Neural crest cell (in vitro differentiated cells): ENCODE measurements at regions not wholly inside any gene's neighbourhood (a gene's known extent, or its start where the extent isn't known, plus 50 kb on each side); places are given as distances from the start of the nearest gene placed in this dataset.

Experiments used
- DNase-seq: peaks from one replicate; pipeline ENCODE4 v3.0.0; 2021; ENCODE audit warnings: low read depth, mixed read lengths, low spot score
- H3K27ac Mint-ChIP-seq: one replicate; pipeline ENCODE4 v1.8.0; 2021; ENCODE audit warnings: mild to moderate bottlenecking, mixed read lengths; ENCODE audit not compliant: unreplicated experiment
- H3K27me3 Mint-ChIP-seq: 2 replicates; pipeline ENCODE4 v1.8.0; 2021; ENCODE audit warnings: low read depth, mild to moderate bottlenecking, mixed read lengths
- H3K36me3 Mint-ChIP-seq: 2 replicates; pipeline ENCODE4 v1.8.0; 2021; ENCODE audit warnings: low read depth, mild to moderate bottlenecking, mixed read lengths
- H3K4me1 Mint-ChIP-seq: 2 replicates; pipeline ENCODE4 v1.8.0; 2021; ENCODE audit warnings: mixed read lengths
- H3K4me3 Mint-ChIP-seq: one replicate; pipeline ENCODE4 v1.8.0; 2021; ENCODE audit warnings: mild to moderate bottlenecking, mixed read lengths
- H3K9me3 Mint-ChIP-seq: 2 replicates; pipeline ENCODE4 v1.8.0; 2021; ENCODE audit warnings: mixed read lengths
- CTCF ChIP-seq: fragments of 200-600 bp; sonication (generic); conservative IDR thresholded peaks from 2 replicates; pipeline ENCODE4 v1.5.0; 2021; ENCODE audit warnings: antibody characterized with exemption, mild to moderate bottlenecking

DNA sequence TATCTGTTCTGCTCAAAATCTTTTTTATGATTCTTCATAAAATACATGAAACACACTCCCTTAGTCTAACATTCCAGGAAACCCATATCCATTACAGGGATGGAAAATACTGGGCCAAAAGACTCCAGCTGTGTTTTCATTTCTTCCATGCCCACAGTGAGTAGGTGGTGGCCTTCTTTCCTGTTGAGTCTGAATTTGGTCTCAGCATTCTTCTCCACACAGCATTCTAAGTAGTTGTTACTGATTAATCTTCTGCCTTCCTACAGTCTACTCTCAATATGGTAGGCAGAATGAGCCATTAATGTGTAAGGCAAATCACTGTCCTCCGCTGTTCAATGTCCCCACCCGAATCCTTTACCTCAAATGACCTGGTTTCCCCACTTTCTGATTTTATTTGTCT lies 370.6 kb upstream of the RPS6KA3 start:
- H3K27ac Mint-ChIP-seq, result no peak overlapping the region
- TF ChIP-seq CTCF, result no peak
- no peak overlapping the region for H3K4me3 Mint-ChIP-seq
- no peak for DNase-seq
- H3K27me3 Mint-ChIP-seq, result peaks cover 2% of the 10 kb centered on the region
- H3K4me1 Mint-ChIP-seq, result no peaks in the 10 kb centered on the region
- H3K9me3 Mint-ChIP-seq, result peaks cover 4% of the 10 kb centered on the region
- H3K36me3 Mint-ChIP-seq, result no peaks in the 10 kb centered on the region

- Mint-ChIP-seq H3K27me3 (peaks cover 2% of the 10 kb centered on the region), H3K36me3 (no peaks in the 10 kb centered on the region)
Observed at GRCh38 chrX:20633451-20633850, 366.7 kb upstream of the RPS6KA3 start.

DNA sequence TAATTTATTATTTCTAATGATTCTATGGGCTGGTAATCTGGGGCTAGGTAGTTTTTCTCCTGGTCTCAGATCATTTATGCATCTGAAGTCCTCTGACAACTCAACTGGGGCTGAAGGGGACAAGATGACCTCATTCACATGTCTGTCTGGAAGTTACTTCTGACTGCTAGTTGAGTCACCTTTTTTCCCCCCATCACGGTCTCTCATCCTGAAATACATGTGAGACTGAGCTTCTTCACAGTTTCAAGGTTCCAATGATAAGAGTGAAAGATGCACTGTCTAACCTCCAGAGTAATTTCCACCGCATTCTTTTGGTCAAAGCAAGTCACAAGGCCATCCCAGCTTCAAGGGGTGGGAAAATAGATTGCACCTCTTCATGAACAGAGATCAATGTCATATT lies 356.7 kb upstream of the RPS6KA3 start:
- H3K4me1 Mint-ChIP-seq, result no peaks in the 10 kb centered on the region
- H3K27ac Mint-ChIP-seq, result no peak overlapping the region
- DNase-seq, result no peak
- H3K36me3 Mint-ChIP-seq, result no peaks in the 10 kb centered on the region
- TF ChIP-seq CTCF, result no peak
- H3K4me3 Mint-ChIP-seq, result no peak overlapping the region
- H3K9me3 Mint-ChIP-seq, result no peaks in the 10 kb centered on the region
- H3K27me3 Mint-ChIP-seq, result no peaks in the 10 kb centered on the region

More at GRCh38 chrX:20633451-20633850, 366.7 kb upstream of the RPS6KA3 start:
- no peaks in the 10 kb centered on the region for H3K4me1 Mint-ChIP-seq
- no peak overlapping the region for H3K27ac Mint-ChIP-seq
- DNase-seq, result no peak
- H3K4me3 Mint-ChIP-seq, result no peak overlapping the region
- no peak for TF ChIP-seq CTCF
- no peaks in the 10 kb centered on the region for H3K9me3 Mint-ChIP-seq

- Mint-ChIP-seq H3K4me1 (no peaks in the 10 kb centered on the region), H3K27me3 (no peaks in the 10 kb centered on the region), H3K27ac (no peak overlapping the region), H3K4me3 (no peak overlapping the region), H3K36me3 (no peaks in the 10 kb centered on the region), H3K9me3 (no peaks in the 10 kb centered on the region)
- DNase-seq, result no peak
- TF ChIP-seq CTCF, result no peak
Observed at GRCh38 chrX:20620306-20620705, 353.6 kb upstream of the RPS6KA3 start.

DNA sequence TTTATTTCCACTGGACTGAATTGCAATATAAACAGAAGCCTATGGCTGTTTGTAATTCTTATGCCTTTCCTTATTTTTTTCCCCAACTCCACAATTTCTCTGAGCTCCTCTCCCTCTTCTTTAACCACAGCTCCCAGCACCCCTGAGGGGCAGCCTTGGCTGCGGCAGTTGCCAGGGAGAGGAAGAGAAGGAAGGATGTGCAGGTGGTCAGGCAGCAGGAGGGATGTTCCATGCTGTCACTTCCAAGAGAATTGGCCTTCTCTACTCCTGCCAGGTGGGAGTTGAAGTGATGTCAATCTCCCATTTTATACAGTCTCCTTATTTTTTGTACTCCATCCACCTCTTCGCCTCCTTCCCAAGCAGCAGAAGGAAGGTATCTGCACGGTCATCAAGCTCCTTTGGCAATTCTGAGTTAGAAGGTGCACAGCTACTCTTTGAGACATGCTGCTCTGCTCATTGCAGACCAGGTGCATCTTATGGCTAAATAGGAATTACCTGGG lies 343.3 kb upstream of the RPS6KA3 start:
- Mint-ChIP-seq H3K4me3 (no peak overlapping the region), H3K36me3 (no peaks in the 10 kb centered on the region)

More for the DNA sequence above, 343.3 kb upstream of the RPS6KA3 start:
- no peak for TF ChIP-seq CTCF
- Mint-ChIP-seq H3K4me1 (no peaks in the 10 kb centered on the region), H3K9me3 (peaks cover 5% of the 10 kb centered on the region), H3K27me3 (peaks cover 12% of the 10 kb centered on the region), H3K27ac (no peak overlapping the region)
- DNase-seq, result no peak
